GM23248 (cell line): ENCODE measurements at regions not wholly inside any gene's neighbourhood (a gene's known extent, or its start where the extent isn't known, plus 50 kb on each side); places are given as distances from the start of the nearest gene placed in this dataset.

ENCODE experiments used
- EZH2 ChIP-seq: fragments of 200-600 bp; sonication (generic); IDR thresholded peaks from 2 replicates; pipeline ENCODE4 v1.6.1; 2018; ENCODE audit warnings: antibody characterized with exemption, mild to moderate bottlenecking; ENCODE audit not compliant: insufficient read depth, poor library complexity, severe bottlenecking
- EZH2phosphoT487 ChIP-seq: fragments of 200-600 bp; sonication (generic); IDR thresholded peaks from 2 replicates; pipeline ENCODE4 v1.6.1; 2018; ENCODE audit warnings: antibody characterized with exemption, moderate library complexity, mild to moderate bottlenecking, low read depth; ENCODE audit not compliant: insufficient read depth

- TF ChIP-seq EZH2 = no peak
- no peak for TF ChIP-seq EZH2phosphoT487
These were observed 77.4 kb upstream of the SPON1 start for GRCh38 chr11:13885083-13885482.
